Kidney epithelial cell (primary cell): ENCODE measurements at regions not wholly inside any gene's neighbourhood (a gene's known extent, or its start where the extent isn't known, plus 50 kb on each side); places are given as distances from the start of the nearest gene placed in this dataset.
"Not testable (repeated sequence)": the region's sequence is repeated elsewhere in the genome, so short reads cannot be mapped to it uniquely, and the experiment has no call there.

Experiments
- DNase-seq: peaks from one replicate; pipeline ENCODE4 v3.0.0-alpha.2; 2010; ENCODE audit warnings: low read depth
- H3K27me3 ChIP-seq: 2 replicates; pipeline ENCODE4 v1.6.0; 2011; ENCODE audit warnings: low read length; ENCODE audit not compliant: control insufficient read depth, insufficient read depth
- H3K36me3 ChIP-seq: 2 replicates; pipeline ENCODE4 v1.5.1; 2011; ENCODE audit warnings: low read length; ENCODE audit not compliant: control insufficient read depth, insufficient read depth
- H3K4me3 ChIP-seq: 2 replicates; pipeline ENCODE4 v1.5.1; 2011; ENCODE audit warnings: low read depth, mild to moderate bottlenecking, control low read depth, low read length
- TF ChIP-seq, protein P1 (sequence below): IDR thresholded peaks from 2 replicates; pipeline ENCODE4 v1.5.1; 2011; ENCODE audit warnings: mild to moderate bottlenecking, moderate library complexity, low read length, control low read depth, inconsistent platforms; ENCODE audit not compliant: insufficient read depth, poor library complexity, severe bottlenecking

DNA sequence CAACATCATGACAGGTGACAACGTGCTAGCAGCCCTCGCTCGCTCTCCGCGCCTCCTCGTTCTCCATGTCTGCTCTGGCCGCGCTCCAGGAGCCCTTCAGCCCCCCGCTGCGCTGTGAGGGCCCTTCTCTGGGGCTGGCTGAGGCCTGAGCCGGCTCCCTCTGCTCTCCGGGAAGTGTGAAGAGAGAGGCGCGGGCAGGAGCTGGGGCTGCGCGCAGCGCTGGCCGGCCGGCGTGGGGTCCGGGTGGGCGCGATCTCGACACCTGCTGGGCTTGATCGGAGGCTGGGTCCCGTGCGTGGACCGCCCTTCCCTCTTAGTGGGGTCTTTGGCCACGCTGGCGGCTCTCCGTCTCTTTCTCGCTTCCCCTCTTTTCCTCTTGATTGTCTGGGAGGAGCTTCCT lies 195.5 kb downstream of the ANKRD30BL start:
- Histone ChIP-seq H3K27me3 (no peaks in the 10 kb centered on the region), H3K4me3 (no peak overlapping the region), H3K36me3 (no peaks in the 10 kb centered on the region)
- no peak for DNase-seq
- TF ChIP-seq, protein P1, sequence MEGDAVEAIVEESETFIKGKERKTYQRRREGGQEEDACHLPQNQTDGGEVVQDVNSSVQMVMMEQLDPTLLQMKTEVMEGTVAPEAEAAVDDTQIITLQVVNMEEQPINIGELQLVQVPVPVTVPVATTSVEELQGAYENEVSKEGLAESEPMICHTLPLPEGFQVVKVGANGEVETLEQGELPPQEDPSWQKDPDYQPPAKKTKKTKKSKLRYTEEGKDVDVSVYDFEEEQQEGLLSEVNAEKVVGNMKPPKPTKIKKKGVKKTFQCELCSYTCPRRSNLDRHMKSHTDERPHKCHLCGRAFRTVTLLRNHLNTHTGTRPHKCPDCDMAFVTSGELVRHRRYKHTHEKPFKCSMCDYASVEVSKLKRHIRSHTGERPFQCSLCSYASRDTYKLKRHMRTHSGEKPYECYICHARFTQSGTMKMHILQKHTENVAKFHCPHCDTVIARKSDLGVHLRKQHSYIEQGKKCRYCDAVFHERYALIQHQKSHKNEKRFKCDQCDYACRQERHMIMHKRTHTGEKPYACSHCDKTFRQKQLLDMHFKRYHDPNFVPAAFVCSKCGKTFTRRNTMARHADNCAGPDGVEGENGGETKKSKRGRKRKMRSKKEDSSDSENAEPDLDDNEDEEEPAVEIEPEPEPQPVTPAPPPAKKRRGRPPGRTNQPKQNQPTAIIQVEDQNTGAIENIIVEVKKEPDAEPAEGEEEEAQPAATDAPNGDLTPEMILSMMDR: no peak

DNA sequence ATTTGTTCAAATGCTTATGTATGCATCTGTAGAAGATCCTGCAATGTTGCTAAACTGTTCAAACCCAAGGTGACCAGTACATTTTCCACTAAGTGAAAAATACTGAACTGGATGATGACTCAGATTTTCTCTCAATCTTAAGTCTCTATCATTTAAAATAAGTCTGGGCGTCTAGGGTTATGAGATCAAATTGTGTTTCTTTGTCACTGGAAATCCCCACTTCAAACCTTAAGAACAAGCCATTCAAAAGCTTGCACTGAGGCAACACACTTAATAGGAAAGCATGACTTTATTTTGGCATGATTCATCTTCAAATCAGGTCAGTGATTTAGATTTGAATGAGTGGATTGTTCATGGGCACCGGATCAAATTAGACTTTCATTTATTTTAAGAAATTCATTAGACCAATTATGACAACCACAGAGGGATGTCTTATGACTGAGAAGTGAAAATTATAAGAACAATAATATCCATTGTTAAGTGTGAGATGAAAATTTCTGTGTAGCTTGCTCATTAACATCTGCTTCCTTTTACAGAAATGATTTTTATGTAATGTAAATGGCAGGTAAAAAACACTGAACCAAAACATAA lies 203.6 kb downstream of the ANKRD30BL start:
- H3K4me3 ChIP-seq, H3K36me3 ChIP-seq, H3K27me3 ChIP-seq: not testable (repeated sequence)
- DNase-seq: peak; percentile 5

- not testable (repeated sequence) for H3K4me3 ChIP-seq, H3K27me3 ChIP-seq, H3K36me3 ChIP-seq, DNase-seq
These were observed 213.1 kb downstream of the ANKRD30BL start for GRCh38 chr2:131948641-131949040.

GRCh38 chr2:131923287-131923686 lies 238.5 kb downstream of the ANKRD30BL start:
- not testable (repeated sequence) for H3K36me3 ChIP-seq, H3K4me3 ChIP-seq, DNase-seq, H3K27me3 ChIP-seq

DNA sequence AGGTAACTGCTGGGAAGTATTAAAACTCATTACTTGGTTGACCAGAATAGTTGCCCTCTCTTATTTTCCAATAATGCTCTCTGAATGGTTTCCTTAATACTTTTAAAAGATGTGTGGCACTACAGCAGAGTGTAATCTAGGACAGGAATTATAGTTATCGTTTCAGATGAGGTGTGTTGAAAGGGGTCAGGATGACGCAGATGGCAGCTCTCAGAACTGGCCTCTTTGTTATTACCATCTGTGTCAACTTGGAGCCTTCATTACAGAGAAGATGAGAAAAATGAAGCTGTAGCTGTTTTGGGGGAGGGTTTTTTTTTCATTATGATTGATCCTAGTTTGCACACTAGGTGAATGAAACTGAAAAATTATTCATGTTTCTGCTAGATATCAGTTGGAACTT lies 238.9 kb downstream of the ANKRD30BL start:
- not testable (repeated sequence) for DNase-seq, H3K27me3 ChIP-seq, H3K4me3 ChIP-seq, H3K36me3 ChIP-seq
